Activated gamma-delta T cell (primary cell): ENCODE measurements at regions not wholly inside any gene's neighbourhood (a gene's known extent, or its start where the extent isn't known, plus 50 kb on each side); places are given as distances from the start of the nearest gene placed in this dataset.

Experiments used
- DNase-seq: peaks from one replicate; lab custom pipeline; 2025; lab: John Stamatoyannopoulos, UW

GRCh38 chr7:98464558-98464940 lies 63.7 kb upstream of the BAIAP2L1 start:
- no peak for DNase-seq

- DNase-seq = no peak
Observed at GRCh38 chr7:98463837-98464557, 63.1 kb upstream of the BAIAP2L1 start.

GRCh38 chr7:98462911-98463633 lies 62.2 kb upstream of the BAIAP2L1 start:
- DNase-seq = no peak

- no peak for DNase-seq
Observed at GRCh38 chr7:98460902-98461301, 60.0 kb upstream of the BAIAP2L1 start.

GRCh38 chr7:98459529-98459928 lies 58.6 kb upstream of the BAIAP2L1 start:
- DNase-seq = no peak

- no peak for DNase-seq
Observed at GRCh38 chr7:98458090-98458875, 57.4 kb upstream of the BAIAP2L1 start.

- DNase-seq = no peak
Observed at GRCh38 chr7:98456866-98457265, 56.0 kb upstream of the BAIAP2L1 start.

GRCh38 chr7:98452791-98453190 lies 51.9 kb upstream of the BAIAP2L1 start:
- no peak for DNase-seq
